ENCODE measurements at regions not wholly inside any gene's neighbourhood (a gene's known extent, or its start where the extent isn't known, plus 50 kb on each side); places are given as distances from the start of the nearest gene placed in this dataset.

GRCh38 chr6:168255283-168255881, 64.2 kb downstream of the DACT2 start:
- Histone ChIP-seq H3K4me1 (no peaks in the 10 kb centered on the region), H3K4me3 (no peak overlapping the region), H3K36me3 (no peaks in the 10 kb centered on the region), H3K27me3 (no peaks in the 10 kb centered on the region), H3K9me3 (no peaks in the 10 kb centered on the region), H3K27ac (no peak overlapping the region)
- no peak for TF ChIP-seq CTCF (IDR thresholded peaks at IDR 0.05)
- TF ChIP-seq POLR2A (IDR thresholded peaks at IDR 0.05): no peak
- 100% methylated on average over 1 of the region's 4 CpGs for WGBS (ENCODE audit: insufficient coverage, low coverage, low lambda C conversion rate, missing lambda C conversion rate)
- DNase-seq: no peak
- ATAC-seq: no peak
- intact Hi-C loops (cut with DNase I): no loop called here

GRCh38 chr6:168252267-168252666, 67.3 kb downstream of the DACT2 start:
- no peak overlapping the region for H3K27ac ChIP-seq
- H3K4me1 ChIP-seq: peaks cover 0 to 4% (median 0%) of the 10 kb centered on the region in 4 donors
- no peaks in the 10 kb centered on the region for H3K27me3 ChIP-seq
- WGBS (ENCODE audit: insufficient coverage, low coverage, low lambda C conversion rate, missing lambda C conversion rate): 68% methylated on average over 4 of the region's 4 CpGs
- ATAC-seq: no peak
- H3K9me3 ChIP-seq: no peaks in the 10 kb centered on the region
- H3K36me3 ChIP-seq: no peaks in the 10 kb centered on the region
- H3K4me3 ChIP-seq: no peak overlapping the region
- intact Hi-C loops (cut with DNase I): no loop called here
- DNase-seq: no peak
- TF ChIP-seq CTCF (IDR thresholded peaks at IDR 0.05) (no peak), POLR2A (IDR thresholded peaks at IDR 0.05) (no peak)

- Histone ChIP-seq H3K27ac (no peak overlapping the region), H3K9me3 (no peaks in the 10 kb centered on the region), H3K36me3 (no peaks in the 10 kb centered on the region), H3K4me1 (peaks cover 0 to 4% (median 0%) of the 10 kb centered on the region in 4 donors), H3K27me3 (no peaks in the 10 kb centered on the region), H3K4me3 (no peak overlapping the region)
- intact Hi-C loops (cut with DNase I): no loop called here
- no peak for TF ChIP-seq CTCF (IDR thresholded peaks at IDR 0.05)
- no peak for TF ChIP-seq POLR2A (IDR thresholded peaks at IDR 0.05)
- WGBS (ENCODE audit: insufficient coverage, low coverage, low lambda C conversion rate, missing lambda C conversion rate): 60% methylated on average over 3 of the region's 11 CpGs
- DNase-seq (no peak), ATAC-seq (no peak)
Observed at GRCh38 chr6:168250250-168250649, 69.3 kb downstream of the DACT2 start.

GRCh38 chr6:168249746-168250145, 69.8 kb downstream of the DACT2 start:
- Histone ChIP-seq H3K9me3 (no peaks in the 10 kb centered on the region), H3K27me3 (no peaks in the 10 kb centered on the region), H3K27ac (no peak overlapping the region), H3K36me3 (no peaks in the 10 kb centered on the region), H3K4me1 (peaks cover 0 to 4% (median 0%) of the 10 kb centered on the region in 4 donors), H3K4me3 (no peak overlapping the region)
- intact Hi-C loops (cut with DNase I): no loop called here
- 74% methylated on average over 4 of the region's 13 CpGs for WGBS (ENCODE audit: insufficient coverage, low coverage, low lambda C conversion rate, missing lambda C conversion rate)
- ATAC-seq: no peak
- TF ChIP-seq CTCF (IDR thresholded peaks at IDR 0.05) (no peak), POLR2A (IDR thresholded peaks at IDR 0.05) (no peak)
- no peak for DNase-seq

Data from right lobe of liver (tissue), 6 donors.